ENCODE measurements at regions not wholly inside any gene's neighbourhood (a gene's known extent, or its start where the extent isn't known, plus 50 kb on each side); places are given as distances from the start of the nearest gene placed in this dataset.
"Not testable (repeated sequence)": the region's sequence is repeated elsewhere in the genome, so short reads cannot be mapped to it uniquely, and the experiment has no call there.

DNA sequence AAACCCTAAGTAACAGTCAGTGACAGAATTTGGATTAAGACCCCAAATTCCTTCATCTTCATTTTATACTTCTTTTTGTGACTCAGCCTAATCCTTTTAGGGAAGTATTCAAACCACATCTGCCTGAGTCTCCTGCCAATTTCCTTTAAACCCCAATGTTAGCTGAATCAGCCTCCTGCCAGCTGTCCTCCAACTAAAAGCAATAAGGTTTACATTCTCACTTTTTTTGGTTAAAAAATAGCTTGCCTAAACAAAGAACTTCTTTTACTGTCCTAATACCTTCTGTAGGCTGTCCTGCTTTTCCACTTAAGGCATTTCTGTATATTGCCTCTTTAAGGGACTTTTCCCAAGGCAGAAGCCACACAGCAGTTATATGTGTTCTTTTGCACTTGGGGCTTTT is 344.2 kb downstream of the SRGAP2C start:
- TF ChIP-seq, protein P1, sequence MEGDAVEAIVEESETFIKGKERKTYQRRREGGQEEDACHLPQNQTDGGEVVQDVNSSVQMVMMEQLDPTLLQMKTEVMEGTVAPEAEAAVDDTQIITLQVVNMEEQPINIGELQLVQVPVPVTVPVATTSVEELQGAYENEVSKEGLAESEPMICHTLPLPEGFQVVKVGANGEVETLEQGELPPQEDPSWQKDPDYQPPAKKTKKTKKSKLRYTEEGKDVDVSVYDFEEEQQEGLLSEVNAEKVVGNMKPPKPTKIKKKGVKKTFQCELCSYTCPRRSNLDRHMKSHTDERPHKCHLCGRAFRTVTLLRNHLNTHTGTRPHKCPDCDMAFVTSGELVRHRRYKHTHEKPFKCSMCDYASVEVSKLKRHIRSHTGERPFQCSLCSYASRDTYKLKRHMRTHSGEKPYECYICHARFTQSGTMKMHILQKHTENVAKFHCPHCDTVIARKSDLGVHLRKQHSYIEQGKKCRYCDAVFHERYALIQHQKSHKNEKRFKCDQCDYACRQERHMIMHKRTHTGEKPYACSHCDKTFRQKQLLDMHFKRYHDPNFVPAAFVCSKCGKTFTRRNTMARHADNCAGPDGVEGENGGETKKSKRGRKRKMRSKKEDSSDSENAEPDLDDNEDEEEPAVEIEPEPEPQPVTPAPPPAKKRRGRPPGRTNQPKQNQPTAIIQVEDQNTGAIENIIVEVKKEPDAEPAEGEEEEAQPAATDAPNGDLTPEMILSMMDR (IDR thresholded peaks at IDR 0.05) = not testable (repeated sequence)
- TF ChIP-seq, protein P2, sequence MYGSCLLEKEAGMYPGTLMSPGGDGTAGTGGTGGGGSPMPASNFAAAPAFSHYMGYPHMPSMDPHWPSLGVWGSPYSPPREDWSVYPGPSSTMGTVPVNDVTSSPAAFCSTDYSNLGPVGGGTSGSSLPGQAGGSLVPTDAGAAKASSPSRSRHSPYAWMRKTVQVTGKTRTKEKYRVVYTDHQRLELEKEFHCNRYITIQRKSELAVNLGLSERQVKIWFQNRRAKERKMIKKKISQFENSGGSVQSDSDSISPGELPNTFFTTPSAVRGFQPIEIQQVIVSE (CRISPR knock-in tag; IDR thresholded peaks at IDR 0.05; ENCODE audit: borderline replicate concordance) = not testable (repeated sequence)
